Ishikawa (cell line): ENCODE measurements at regions not wholly inside any gene's neighbourhood (a gene's known extent, or its start where the extent isn't known, plus 50 kb on each side); places are given as distances from the start of the nearest gene placed in this dataset.

Experiments
- CEBPB ChIP-seq: IDR thresholded peaks from 2 replicates; pipeline ENCODE4 v1.6.1; 2012
- TAF1 ChIP-seq: IDR thresholded peaks from 2 replicates; pipeline ENCODE4 v1.6.1; 2012; ENCODE audit warnings: low read depth, mild to moderate bottlenecking

GRCh38 chr5:72747826-72748225 is 68.6 kb upstream of the TNPO1 start:
- TF ChIP-seq CEBPB: no peak
- TF ChIP-seq TAF1: no peak
